ENCODE measurements at regions not wholly inside any gene's neighbourhood (a gene's known extent, or its start where the extent isn't known, plus 50 kb on each side); places are given as distances from the start of the nearest gene placed in this dataset.

- TF ChIP-seq, protein P1, sequence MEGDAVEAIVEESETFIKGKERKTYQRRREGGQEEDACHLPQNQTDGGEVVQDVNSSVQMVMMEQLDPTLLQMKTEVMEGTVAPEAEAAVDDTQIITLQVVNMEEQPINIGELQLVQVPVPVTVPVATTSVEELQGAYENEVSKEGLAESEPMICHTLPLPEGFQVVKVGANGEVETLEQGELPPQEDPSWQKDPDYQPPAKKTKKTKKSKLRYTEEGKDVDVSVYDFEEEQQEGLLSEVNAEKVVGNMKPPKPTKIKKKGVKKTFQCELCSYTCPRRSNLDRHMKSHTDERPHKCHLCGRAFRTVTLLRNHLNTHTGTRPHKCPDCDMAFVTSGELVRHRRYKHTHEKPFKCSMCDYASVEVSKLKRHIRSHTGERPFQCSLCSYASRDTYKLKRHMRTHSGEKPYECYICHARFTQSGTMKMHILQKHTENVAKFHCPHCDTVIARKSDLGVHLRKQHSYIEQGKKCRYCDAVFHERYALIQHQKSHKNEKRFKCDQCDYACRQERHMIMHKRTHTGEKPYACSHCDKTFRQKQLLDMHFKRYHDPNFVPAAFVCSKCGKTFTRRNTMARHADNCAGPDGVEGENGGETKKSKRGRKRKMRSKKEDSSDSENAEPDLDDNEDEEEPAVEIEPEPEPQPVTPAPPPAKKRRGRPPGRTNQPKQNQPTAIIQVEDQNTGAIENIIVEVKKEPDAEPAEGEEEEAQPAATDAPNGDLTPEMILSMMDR (IDR thresholded peaks at IDR 0.05), result no peak
- TF ChIP-seq POLR2AphosphoS5 (IDR thresholded peaks at IDR 0.05) (no peak), POLR2A (IDR thresholded peaks at IDR 0.05) (no peak), EP300 (IDR thresholded peaks at IDR 0.05) (no peak)
Measured at GRCh38 chr5:152007653-152008335, 83.1 kb upstream of the GLRA1 start.

All from gastroesophageal sphincter (tissue), 3 donors.